A549 (cell line): ENCODE measurements at regions not wholly inside any gene's neighbourhood (a gene's known extent, or its start where the extent isn't known, plus 50 kb on each side); places are given as distances from the start of the nearest gene placed in this dataset.

ENCODE experiments used
- ATAC-seq, 2 experiments: fragments of 200-7000 bp in 1 of 2; fragments of >200 bp in 1 of 2; cut with Nextera tagmentation in 1 of 2; cut with Tn5 transposase in 1 of 2; 3 replicates each; pipeline versions ENCODE4 v1.8.0 to v1.9.1; 2018 to 2020; ENCODE audit warnings: mild to moderate bottlenecking in 1 of 2, moderate library complexity in 1 of 2
- CTCF ChIA-PET: fragments of 300-600 bp; sonication (Branson Sonifier 250); formaldehyde crosslinking; extraction: SDS; loops from one replicate; lab custom pipeline; 2021; ENCODE audit warnings: antibody characterized with exemption, inconsistent platforms; lab: Yijun Ruan, JAX
- POLR2A ChIA-PET: fragments of 350-600 bp; formaldehyde crosslinking; extraction: SDS; loops from one replicate; lab custom pipeline; 2021; ENCODE audit warnings: antibody characterized with exemption, inconsistent platforms; lab: Yijun Ruan, JAX
- DNase-seq, 2 experiments: peaks; one replicate each; pipeline versions ENCODE4 v3.0.0 to v3.0.0-alpha.2; 2011 to 2016; ENCODE audit warnings: low read depth in 1 of 2, low spot score in 1 of 2
- FAIRE-seq: peaks from 2 replicates; lab custom pipeline; 2011; peaks lifted over from hg19 to GRCh38; lab: Jason Lieb, UNC
- H3K27ac ChIP-seq, 2 experiments: fragments of >200 bp; sonication (Bioruptor Twin); formaldehyde crosslinking; 3 replicates each; pipeline ENCODE4 v1.5.1; 2016 to 2017
- H3K4me1 ChIP-seq: fragments of >200 bp; sonication (Bioruptor Twin); formaldehyde crosslinking; 3 replicates; pipeline ENCODE4 v1.6.1; 2016
- H3K4me2 ChIP-seq: fragments of >200 bp; sonication (Bioruptor Twin); formaldehyde crosslinking; 3 replicates; pipeline ENCODE4 v1.6.1; 2016
- H3K4me3 ChIP-seq: fragments of >200 bp; sonication (Bioruptor Twin); formaldehyde crosslinking; 3 replicates; pipeline ENCODE4 v1.5.1; 2016
- H3K9me3 ChIP-seq: fragments of >200 bp; sonication (Bioruptor Twin); formaldehyde crosslinking; 3 replicates; pipeline ENCODE4 v1.6.1; 2016
- CBX2 ChIP-seq: fragments of 200-600 bp; sonication (generic); IDR thresholded peaks from 2 replicates; pipeline ENCODE4 v1.6.1; 2016; ENCODE audit warnings: low read depth, mild to moderate bottlenecking, borderline replicate concordance
- EHMT2 ChIP-seq: fragments of 200-600 bp; sonication (generic); IDR thresholded peaks from 2 replicates; pipeline ENCODE4 v1.6.1; 2016; ENCODE audit warnings: antibody characterized with exemption, low read depth, mild to moderate bottlenecking, moderate library complexity
- ELK1 ChIP-seq: fragments of 150-350 bp; IDR thresholded peaks from 2 replicates; pipeline ENCODE4 v1.6.1; 2014; ENCODE audit warnings: low read depth, mild to moderate bottlenecking, low read length
- EP300 ChIP-seq, 2 experiments: fragments of >200 bp; sonication (Bioruptor Twin); formaldehyde crosslinking; IDR thresholded peaks; 2 replicates in 1 of 2; 3 replicates in 1 of 2; pipeline ENCODE4 v1.6.1; 2016 to 2017
- GATA3 ChIP-seq: IDR thresholded peaks from 2 replicates; pipeline ENCODE4 v1.6.1; 2012; ENCODE audit warnings: borderline replicate concordance
- HEYL ChIP-seq: fragments of 250-450 bp; sonication (Bioruptor Pico); IDR thresholded peaks from 2 replicates; pipeline ENCODE4 v1.8.0; 2021; ENCODE audit warnings: mild to moderate bottlenecking, moderate library complexity
- HOXB13 ChIP-seq: fragments of 250-450 bp; sonication (Bioruptor Pico); IDR thresholded peaks from 2 replicates; pipeline ENCODE4 v1.5.0; 2020; ENCODE audit warnings: low read depth, mild to moderate bottlenecking, moderate library complexity
- KDM1A ChIP-seq: fragments of 200-600 bp; sonication (generic); IDR thresholded peaks from 2 replicates; pipeline ENCODE4 v1.6.1; 2016; ENCODE audit warnings: low read depth, mild to moderate bottlenecking
- MAFK ChIP-seq: fragments of 450-650 bp; IDR thresholded peaks from 2 replicates; pipeline ENCODE4 v1.6.1; 2014; ENCODE audit not compliant: partially characterized antibody
- MAX ChIP-seq: IDR thresholded peaks from 2 replicates; pipeline ENCODE4 v1.6.1; 2012
- MAZ ChIP-seq: fragments of 150-350 bp; IDR thresholded peaks from 2 replicates; pipeline ENCODE4 v1.6.1; 2014; ENCODE audit warnings: antibody characterized with exemption, low read depth, low read length, borderline replicate concordance
- NFE2L2 ChIP-seq: fragments of 150-350 bp; conservative IDR thresholded peaks from 2 replicates; pipeline ENCODE4 v1.6.1; 2014; ENCODE audit warnings: low read length
- NPAS2 ChIP-seq: fragments of 250-450 bp; sonication (Bioruptor Pico); IDR thresholded peaks from 2 replicates; pipeline ENCODE4 v1.8.0; 2022; ENCODE audit warnings: mild to moderate bottlenecking, moderate library complexity, borderline replicate concordance
- PHF8 ChIP-seq: fragments of 200-600 bp; sonication (generic); IDR thresholded peaks from 2 replicates; pipeline ENCODE4 v1.6.1; 2016; ENCODE audit warnings: low read depth, mild to moderate bottlenecking, antibody characterized with exemption, moderate library complexity, borderline replicate concordance
- RAD21 ChIP-seq, 2 experiments: fragments of >200 bp in 1 of 2; sonication (Bioruptor Twin) in 1 of 2; formaldehyde crosslinking in 1 of 2; IDR thresholded peaks in 1 of 2; conservative IDR thresholded peaks in 1 of 2; 2 replicates in 1 of 2; 3 replicates in 1 of 2; pipeline ENCODE4 v1.6.1; 2012 to 2018; ENCODE audit warnings: inconsistent platforms in 1 of 2
- REST ChIP-seq: fragments of 200-600 bp; sonication (generic); IDR thresholded peaks from 2 replicates; pipeline ENCODE4 v1.6.1; 2016; ENCODE audit warnings: antibody characterized with exemption, mild to moderate bottlenecking, moderate library complexity
- USF2 ChIP-seq: fragments of 450-650 bp; IDR thresholded peaks from 2 replicates; pipeline ENCODE4 v1.6.1; 2014; ENCODE audit warnings: antibody characterized with exemption
- ZSCAN20 ChIP-seq: fragments of 250-450 bp; sonication (Bioruptor Pico); IDR thresholded peaks from 2 replicates; pipeline ENCODE4 v1.8.0; 2022; ENCODE audit warnings: mild to moderate bottlenecking, moderate library complexity
- WGBS: methylation state at CpG from one replicate; pipeline ENCODE4 v1.1.6; 2017; ENCODE audit errors: missing lambda C conversion rate; 5-methylcytosine and 5-hydroxymethylcytosine counted together

- Histone ChIP-seq H3K4me2 (peak overlapping the region; percentile 44), H3K4me1 (peaks cover 53% of the 10 kb centered on the region), H3K27ac (peak overlapping the region; percentile 41 to 77), H3K4me3 (no peak overlapping the region), H3K9me3 (no peaks in the 10 kb centered on the region)
- ATAC-seq (peak; percentile 43 to 71; a peak in 4 of 6 replicates), DNase-seq (peak in 1 of 2 experiments; percentile 29), FAIRE-seq (no peak)
- CTCF ChIA-PET: interaction anchor here (1.1 to 1.2 kb wide), 2 partner anchors 44 to 108 kb away, joined by 3 to 4 read pairs; no protein-coding TSS in a partner anchor
- WGBS: 61% methylated on average over 7 of the region's 7 CpGs
- POLR2A ChIA-PET: no interaction called here
- TF ChIP-seq HOXB13 (CRISPR knock-in tag) (no peak), RAD21 (conservative IDR thresholded peaks at IDR 0.05 in 1 of 2, IDR thresholded peaks at IDR 0.05 in 1 of 2) (no peak), ZSCAN20 (no peak), MAZ (no peak), EHMT2 (no peak), GATA3 (peak; percentile 64)
- TF ChIP-seq, all 56 proteins: peak for 1
Observed at GRCh38 chr7:116417593-116418345, 81.8 kb upstream of the CAV2 start.

GRCh38 chr7:116418524-116418923 is 81.0 kb upstream of the CAV2 start:
- TF ChIP-seq MAZ (no peak), HEYL (CRISPR knock-in tag) (no peak), MAFK (no peak), MAX (no peak), USF2 (no peak), PHF8 (no peak), NPAS2 (CRISPR knock-in tag) (no peak), NFE2L2 (no peak), GATA3 (no peak), ELK1 (no peak), CBX2 (no peak), EP300 (IDR thresholded peaks at IDR 0.05) (no peak)
- H3K4me1 ChIP-seq: peaks cover 61% of the 10 kb centered on the region

GRCh38 chr7:116420003-116420402 is 79.5 kb upstream of the CAV2 start:
- Histone ChIP-seq H3K9me3 (no peaks in the 10 kb centered on the region), H3K27ac (peak overlapping the region in 1 of 2 experiments; percentile 42; a peak in 4 of 6 replicates), H3K4me3 (no peak overlapping the region), H3K4me2 (peak overlapping the region; percentile 8; the same call in 1 of the 3 replicates), H3K4me1 (peaks cover 71% of the 10 kb centered on the region)
- CTCF ChIA-PET: no interaction called here
- POLR2A ChIA-PET: no interaction called here
- no peak for DNase-seq
- WGBS: 72% methylated on average over 3 of the region's 3 CpGs
- peak; percentile 90 for FAIRE-seq
- ATAC-seq: peak in 1 of 2 experiments; percentile 11; a peak in 1 of 6 replicates
- no peak for TF ChIP-seq KDM1A
- TF ChIP-seq REST: no peak
- no peak for TF ChIP-seq EHMT2
- no peak for TF ChIP-seq NPAS2 (CRISPR knock-in tag)

More at GRCh38 chr7:116418524-116418923, 81.0 kb upstream of the CAV2 start:
- H3K4me3 ChIP-seq: no peak overlapping the region
- H3K9me3 ChIP-seq: no peaks in the 10 kb centered on the region
- peak overlapping the region in 1 of 2 experiments; percentile 77; a peak in 3 of 6 replicates for H3K27ac ChIP-seq
- ChIA-PET CTCF (no interaction called here), POLR2A (no interaction called here)
- FAIRE-seq (no peak), ATAC-seq (no peak), DNase-seq (no peak)
- peak overlapping the region; percentile 44; the same call in 2 of the 3 replicates for H3K4me2 ChIP-seq
